ENCODE measurements at regions not wholly inside any gene's neighbourhood (a gene's known extent, or its start where the extent isn't known, plus 50 kb on each side); places are given as distances from the start of the nearest gene placed in this dataset.

- POLR2A ChIA-PET, result no interaction called here
- Histone ChIP-seq H3K36me3 (ENCODE audit: control insufficient read depth, insufficient read depth, low read length) (no peaks in the 10 kb centered on the region), H3K4me3 (no peak overlapping the region), H3K9me1 (ENCODE audit: control insufficient read depth, insufficient read depth, low read length) (no peaks in the 10 kb centered on the region), H3K9ac (ENCODE audit: insufficient read depth in 1 of 2, low read depth in 2 of 2, low read length in 2 of 2) (no peak overlapping the region), H3K79me2 (ENCODE audit: control insufficient read depth, insufficient read depth, low read length) (no peaks in the 10 kb centered on the region), H3K4me2 (ENCODE audit: insufficient read depth, low read length) (no peak overlapping the region), H2AFZ (ENCODE audit: low read depth, low read length) (no peak overlapping the region), H4K20me1 (replicated peaks; ENCODE audit: control insufficient read depth, insufficient read depth, low read length) (no peaks in the 10 kb centered on the region), H3K27me3 (ENCODE audit: control insufficient read depth in 2 of 2, insufficient read depth in 2 of 2, low read length in 2 of 2) (no peaks in the 10 kb centered on the region), H3K27ac (ENCODE audit: extremely low read depth, low read depth, low read length) (no peak overlapping the region), H3K4me1 (replicated peaks in 1 of 2; ENCODE audit: control insufficient read depth in 2 of 2, insufficient read depth in 2 of 2, low read length in 2 of 2) (no peaks in the 10 kb centered on the region), H3K9me3 (replicated peaks; ENCODE audit: control insufficient read depth, insufficient read depth, low read depth, low read length) (no peaks in the 10 kb centered on the region)
- CTCF ChIA-PET (ENCODE audit: low intra/inter-chr PET ratio), result no interaction called here
- intact Hi-C loops (cut with micrococcal nuclease) (no loop called here), in situ Hi-C loops (cut with MboI) (no loop called here)
- TF ChIP-seq ZNF512 (tag; IDR thresholded peaks at IDR 0.05), result peak; percentile 79
- TF ChIP-seq UBTF (IDR thresholded peaks at IDR 0.05; ENCODE audit: borderline replicate concordance in 1 of 2, low read depth in 2 of 2, low read length in 2 of 2), result no peak
- no peak for TF ChIP-seq CEBPG (CRISPR knock-in tag; IDR thresholded peaks at IDR 0.05)
- TF ChIP-seq CEBPG (tag; conservative IDR thresholded peaks at IDR 0.05 in 1 of 2, IDR thresholded peaks at IDR 0.05 in 1 of 2), result no peak
- BruUV-seq (replicated peaks), result no TSS peak
- ATAC-seq (no peak), FAIRE-seq (no peak), DNase-seq (ENCODE audit: extremely low read depth in 1 of 4, low spot score in 3 of 4) (no peak)
Observed at GRCh38 chr9:13902286-13903066, 411.5 kb downstream of the NFIB start.

Data from K562 (cell line).